ENCODE measurements at regions not wholly inside any gene's neighbourhood (a gene's known extent, or its start where the extent isn't known, plus 50 kb on each side); places are given as distances from the start of the nearest gene placed in this dataset.
"Not testable (repeated sequence)": the region's sequence is repeated elsewhere in the genome, so short reads cannot be mapped to it uniquely, and the experiment has no call there.

DNA sequence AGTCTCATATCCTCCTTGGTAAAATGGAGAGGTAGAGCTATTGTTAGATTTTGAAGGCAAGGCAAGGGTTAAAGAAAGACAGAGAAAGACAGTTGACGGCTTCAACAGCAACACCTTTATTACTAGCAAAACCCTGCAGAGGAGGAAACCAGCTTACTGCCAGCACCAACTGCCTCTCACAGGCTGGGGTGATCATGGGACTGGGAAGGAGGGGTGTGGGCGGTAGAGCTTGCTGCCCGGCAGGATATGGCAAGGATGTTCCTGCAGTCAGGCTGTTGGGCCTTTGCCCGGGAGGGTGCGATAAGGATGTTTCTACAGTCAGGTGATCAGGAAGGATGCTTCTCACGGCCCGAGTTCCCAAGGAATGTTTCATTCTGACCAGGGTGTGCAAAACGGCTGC, 310.0 kb downstream of the FOXD4L4 start:
- intact Hi-C loops (cut with DNase I); DNase-seq: not testable (repeated sequence)

DNA sequence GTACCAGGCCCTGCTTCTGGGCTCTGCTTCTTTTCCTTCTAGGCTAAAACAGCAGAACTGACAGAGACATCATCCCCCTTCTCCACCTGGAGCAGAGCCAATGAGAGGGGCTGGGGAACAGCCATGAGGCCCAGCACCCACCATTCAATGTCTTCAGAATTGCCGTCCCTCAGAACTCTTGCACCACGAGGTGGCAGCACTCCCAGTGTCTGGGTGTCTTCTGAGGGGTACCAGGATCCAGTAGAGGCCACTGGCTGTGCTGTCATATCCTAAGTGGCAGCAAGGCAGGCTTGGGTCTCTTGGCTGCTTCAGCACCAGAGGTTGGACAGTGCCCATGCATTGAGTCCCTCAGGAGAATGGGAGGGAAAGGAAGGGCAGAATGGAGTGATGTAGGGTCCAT, 312.8 kb downstream of the FOXD4L4 start:
- DNase-seq; intact Hi-C loops (cut with DNase I): not testable (repeated sequence)

DNA sequence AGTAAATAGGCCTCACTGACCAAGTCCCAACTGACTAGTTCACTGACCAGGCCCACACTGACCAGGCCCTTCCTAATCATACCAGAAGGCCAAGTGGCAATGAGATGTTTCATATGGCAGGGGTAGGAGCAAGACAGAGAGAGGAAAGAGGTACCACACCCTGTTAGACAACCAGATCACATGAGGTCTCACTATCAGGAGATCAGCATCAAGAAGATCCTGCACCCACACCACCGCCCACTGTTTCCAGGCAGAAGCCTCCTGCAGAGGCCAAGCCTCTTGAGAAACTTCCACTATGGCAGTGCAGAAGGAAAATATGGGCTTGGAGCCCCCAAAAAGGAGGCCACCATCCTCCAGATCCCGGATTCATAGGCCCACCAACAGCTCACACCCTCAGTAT, 317.8 kb downstream of the FOXD4L4 start:
- intact Hi-C loops (cut with DNase I); DNase-seq: not testable (repeated sequence)

DNA sequence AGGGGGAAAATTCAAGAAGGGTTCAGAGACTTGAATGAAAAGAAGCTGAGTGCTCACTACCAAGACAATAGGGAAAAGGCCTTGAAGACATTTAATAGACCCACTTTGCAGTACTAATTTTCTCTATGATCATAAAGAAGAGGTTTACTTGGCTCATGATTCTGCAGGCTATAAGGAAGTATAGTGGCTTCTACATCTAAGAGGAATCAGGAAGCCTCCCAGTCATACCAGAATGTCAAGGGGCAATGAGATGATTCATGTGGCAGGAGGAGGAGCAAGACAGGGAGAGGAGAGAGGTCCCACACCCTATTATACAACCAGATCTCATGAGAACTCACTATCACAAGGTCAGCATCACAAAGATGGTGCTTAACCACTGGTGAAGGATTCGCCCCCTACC, 323.7 kb downstream of the FOXD4L4 start:
- intact Hi-C loops (cut with DNase I); DNase-seq: not testable (repeated sequence)

DNA sequence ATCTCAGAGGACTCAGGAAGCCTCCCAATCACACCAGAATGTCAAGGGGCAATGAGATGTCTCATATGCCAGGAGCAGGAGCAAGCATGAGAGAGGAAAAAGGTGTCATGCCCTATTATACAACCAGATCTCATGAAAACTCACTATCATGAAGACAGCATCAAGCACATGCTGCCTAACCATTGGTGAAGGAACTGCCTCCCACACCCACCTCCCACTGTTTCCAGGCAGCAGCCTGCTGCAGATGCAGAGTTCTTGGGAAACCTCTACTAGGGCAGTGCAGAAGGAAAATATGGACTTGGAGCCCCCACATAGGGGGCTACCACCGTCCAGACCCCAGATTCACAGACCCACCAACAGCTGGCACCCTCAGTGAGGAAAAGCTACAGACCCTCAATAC, 326.9 kb downstream of the FOXD4L4 start:
- intact Hi-C loops (cut with DNase I): not testable (repeated sequence)
- DNase-seq: peak in 2 of 10 donors; percentile 7 to 21

DNA sequence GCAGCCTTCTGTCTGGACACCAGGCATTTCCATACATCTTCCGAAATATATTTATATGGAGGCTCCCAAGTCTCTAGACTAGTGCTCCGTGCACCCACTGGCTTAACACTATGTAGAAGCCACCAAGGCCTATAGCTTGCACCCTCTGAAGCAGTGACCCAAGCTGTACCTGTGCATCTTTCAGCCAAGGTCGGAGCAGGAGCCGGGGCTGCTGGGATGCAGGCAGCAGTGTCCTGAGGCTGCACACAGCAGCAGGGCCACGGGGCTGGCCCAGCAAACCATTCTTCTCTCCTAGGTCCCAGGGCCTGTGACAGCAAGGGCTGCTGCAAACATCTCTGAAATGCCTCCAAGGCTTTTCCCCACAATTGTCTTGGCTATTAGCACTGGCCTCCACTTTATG, 328.8 kb downstream of the FOXD4L4 start:
- peak in 5 of 10 donors; percentile 7 to 70 (median 61) for DNase-seq
- intact Hi-C loops (cut with DNase I): not testable (repeated sequence)

DNA sequence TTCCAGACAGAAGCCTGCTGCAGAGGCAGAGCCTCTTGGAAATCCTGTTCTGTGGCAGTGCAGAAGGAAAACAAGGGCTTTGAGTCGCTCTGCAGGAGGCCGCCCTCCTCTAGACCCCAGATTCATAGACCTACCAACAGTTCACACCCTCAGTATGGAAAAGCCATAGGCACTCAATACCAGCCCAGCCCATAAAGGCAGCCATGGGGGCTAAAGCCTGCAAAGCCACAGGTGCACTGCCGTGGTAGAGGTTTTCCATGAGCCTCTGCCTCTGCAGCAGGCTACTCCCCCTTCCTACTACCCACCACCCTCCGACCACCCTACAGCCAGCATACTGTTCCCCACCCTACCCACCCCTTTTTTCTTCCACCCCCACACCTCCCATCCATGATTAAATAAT, 330.3 kb downstream of the FOXD4L4 start:
- intact Hi-C loops (cut with DNase I): not testable (repeated sequence)
- peak in 4 of 10 donors; percentile 4 to 59 (median 22) for DNase-seq

DNA sequence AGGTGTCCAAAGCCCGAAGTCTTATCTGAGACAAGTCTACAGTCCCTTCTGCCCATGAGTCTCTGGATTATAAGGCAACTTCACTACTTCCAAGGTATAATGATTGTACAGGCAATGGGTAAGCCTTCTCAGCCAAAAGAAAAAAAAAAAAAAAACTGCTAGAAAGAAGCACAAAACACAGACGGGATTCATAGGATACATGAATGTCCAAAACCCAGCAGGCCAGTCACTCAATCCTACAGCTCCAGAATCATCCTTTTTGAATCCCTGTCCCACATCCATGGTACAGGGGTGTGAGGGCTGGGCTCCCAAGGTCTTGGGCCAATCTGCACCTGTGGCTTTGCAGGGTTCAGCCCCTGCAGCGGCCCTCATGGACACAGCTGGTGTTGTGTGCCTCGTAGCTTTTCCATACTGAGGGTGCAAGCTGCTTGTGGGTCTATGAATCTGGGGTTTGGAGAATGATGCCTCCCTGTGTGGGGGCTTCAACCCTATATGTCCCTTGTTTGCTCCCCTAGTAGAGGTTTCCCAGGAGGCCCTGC, 331.6 kb downstream of the FOXD4L4 start:
- DNase-seq; intact Hi-C loops (cut with DNase I): not testable (repeated sequence)

DNA sequence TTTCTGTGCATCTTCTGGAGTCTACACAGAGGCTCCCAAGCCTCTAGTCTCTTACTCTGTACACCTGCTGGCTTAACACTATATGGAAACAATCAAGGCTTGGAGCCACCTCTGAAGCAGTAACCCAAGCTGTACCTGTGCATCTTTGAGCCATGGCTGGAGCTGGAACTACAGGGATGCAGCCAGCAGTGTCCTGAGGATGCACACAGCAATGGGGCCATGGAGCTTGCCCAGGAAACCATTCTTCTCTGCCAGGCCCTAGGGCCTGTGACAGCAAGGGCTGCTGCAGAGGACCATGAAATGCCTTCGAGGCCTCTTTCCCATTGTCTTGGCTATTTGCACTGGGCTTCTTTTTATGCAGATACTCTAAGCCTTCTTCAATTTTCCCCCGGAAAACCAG, 332.1 kb downstream of the FOXD4L4 start:
- intact Hi-C loops (cut with DNase I): not testable (repeated sequence)
- DNase-seq: peak in 4 of 10 donors; percentile 24 to 40 (median 32)

DNA sequence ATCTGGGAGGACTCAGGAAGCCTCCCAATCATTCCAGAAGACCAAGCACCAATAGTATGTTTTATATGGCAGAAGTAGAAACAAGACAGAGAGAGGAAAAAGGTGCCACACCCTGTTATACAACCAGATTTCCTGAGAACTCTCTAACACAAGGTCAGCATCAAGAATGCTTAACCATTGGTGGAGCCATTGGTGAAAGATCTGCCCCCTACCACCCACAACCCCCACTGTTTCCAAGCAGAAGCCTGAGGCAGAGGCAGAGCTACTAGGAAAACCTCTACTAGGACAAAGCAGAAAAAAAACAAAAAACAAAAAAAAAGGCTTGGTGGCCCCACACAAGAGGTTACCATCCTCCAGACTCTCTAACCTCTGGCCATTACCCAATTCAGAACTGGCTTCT, 336.2 kb downstream of the FOXD4L4 start:
- intact Hi-C loops (cut with DNase I); DNase-seq: not testable (repeated sequence)

DNA sequence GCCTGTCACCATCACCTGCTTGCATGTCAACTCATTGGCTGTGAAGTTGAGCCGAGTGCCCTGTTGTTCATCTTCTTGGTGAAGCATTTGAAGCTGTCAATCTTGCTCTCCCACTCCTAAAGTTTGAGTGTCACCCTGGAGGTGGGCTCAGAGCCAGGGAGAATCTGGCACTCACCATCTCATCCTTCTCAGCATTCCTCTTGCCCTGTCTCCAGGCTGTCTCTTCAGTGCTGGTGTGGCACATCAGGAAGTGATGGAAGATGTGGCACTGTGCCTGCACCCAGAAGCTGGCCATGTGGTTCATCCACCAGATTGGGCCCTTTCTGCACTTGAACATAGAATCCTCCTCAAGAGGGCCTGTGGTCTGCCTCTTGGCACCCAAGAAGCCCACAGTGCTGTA, 345.9 kb downstream of the FOXD4L4 start:
- DNase-seq: peak in 2 of 10 donors; percentile 0 to 49
- intact Hi-C loops (cut with DNase I): not testable (repeated sequence)
